Omental fat pad (tissue), 3 donors: ENCODE measurements at regions not wholly inside any gene's neighbourhood (a gene's known extent, or its start where the extent isn't known, plus 50 kb on each side); places are given as distances from the start of the nearest gene placed in this dataset.

Experiments
- ATAC-seq: fragments of 150-250 bp; one replicate; pipeline ENCODE4 v1.9.1; 2016; ENCODE audit warnings: mild to moderate bottlenecking, moderate library complexity; ENCODE audit not compliant: low FRiP score
- DNase-seq: peaks from one replicate; pipeline ENCODE4 v3.0.0-alpha.2; 2019; ENCODE audit warnings: low spot score
- TF ChIP-seq, protein P1 (sequence below), 3 donors: fragments of 450-650 bp; IDR thresholded peaks; one replicate each; pipeline ENCODE4 v1.5.1; 2016 to 2017; ENCODE audit warnings: antibody characterized with exemption in 3 of 3, mild to moderate bottlenecking in 3 of 3, moderate library complexity in 2 of 3

DNA sequence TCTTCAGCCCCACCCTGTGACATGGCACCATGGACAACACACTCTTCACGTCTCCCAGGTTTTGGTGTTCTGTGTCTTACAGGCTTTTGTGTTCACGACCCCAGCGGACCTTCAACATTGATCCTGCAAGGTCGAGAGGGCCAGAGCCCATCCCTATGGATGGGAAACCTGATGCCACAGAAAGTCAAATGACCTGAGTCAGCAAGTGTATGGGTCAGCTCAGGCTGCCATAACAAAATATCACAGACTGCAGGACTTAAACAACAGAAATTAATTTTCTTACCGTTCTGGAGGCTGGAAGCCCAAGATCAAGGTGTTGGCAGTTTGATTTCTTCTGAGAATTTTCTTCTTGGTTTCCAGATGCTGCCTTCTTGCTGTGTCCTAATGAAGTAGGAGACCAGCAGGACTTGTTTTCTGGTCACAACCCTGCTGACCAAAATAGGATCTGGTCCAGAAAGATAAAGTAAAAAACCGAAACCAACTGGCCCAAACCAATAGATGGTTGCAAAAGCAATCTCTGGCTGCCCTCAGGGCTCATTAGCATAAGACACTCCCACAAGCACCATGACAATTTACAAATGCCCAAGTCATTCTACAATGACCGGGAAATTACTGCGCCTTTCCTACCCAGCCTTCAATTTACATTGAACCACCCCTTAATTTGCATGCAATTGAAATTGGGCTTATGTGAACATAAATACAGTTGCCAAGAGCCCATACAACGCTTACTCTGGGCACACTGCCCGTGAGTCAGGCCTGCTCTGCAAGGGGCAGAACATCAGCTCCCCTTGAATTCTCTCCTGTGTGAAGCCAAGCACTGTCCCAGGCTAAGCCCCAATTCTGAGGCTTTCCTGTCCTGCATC lies 82.9 kb upstream of the SLC22A11 start:
- DNase-seq = no peak
- TF ChIP-seq, protein P1, sequence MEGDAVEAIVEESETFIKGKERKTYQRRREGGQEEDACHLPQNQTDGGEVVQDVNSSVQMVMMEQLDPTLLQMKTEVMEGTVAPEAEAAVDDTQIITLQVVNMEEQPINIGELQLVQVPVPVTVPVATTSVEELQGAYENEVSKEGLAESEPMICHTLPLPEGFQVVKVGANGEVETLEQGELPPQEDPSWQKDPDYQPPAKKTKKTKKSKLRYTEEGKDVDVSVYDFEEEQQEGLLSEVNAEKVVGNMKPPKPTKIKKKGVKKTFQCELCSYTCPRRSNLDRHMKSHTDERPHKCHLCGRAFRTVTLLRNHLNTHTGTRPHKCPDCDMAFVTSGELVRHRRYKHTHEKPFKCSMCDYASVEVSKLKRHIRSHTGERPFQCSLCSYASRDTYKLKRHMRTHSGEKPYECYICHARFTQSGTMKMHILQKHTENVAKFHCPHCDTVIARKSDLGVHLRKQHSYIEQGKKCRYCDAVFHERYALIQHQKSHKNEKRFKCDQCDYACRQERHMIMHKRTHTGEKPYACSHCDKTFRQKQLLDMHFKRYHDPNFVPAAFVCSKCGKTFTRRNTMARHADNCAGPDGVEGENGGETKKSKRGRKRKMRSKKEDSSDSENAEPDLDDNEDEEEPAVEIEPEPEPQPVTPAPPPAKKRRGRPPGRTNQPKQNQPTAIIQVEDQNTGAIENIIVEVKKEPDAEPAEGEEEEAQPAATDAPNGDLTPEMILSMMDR (IDR thresholded peaks at IDR 0.05) = no peak
- ATAC-seq = no peak

DNA sequence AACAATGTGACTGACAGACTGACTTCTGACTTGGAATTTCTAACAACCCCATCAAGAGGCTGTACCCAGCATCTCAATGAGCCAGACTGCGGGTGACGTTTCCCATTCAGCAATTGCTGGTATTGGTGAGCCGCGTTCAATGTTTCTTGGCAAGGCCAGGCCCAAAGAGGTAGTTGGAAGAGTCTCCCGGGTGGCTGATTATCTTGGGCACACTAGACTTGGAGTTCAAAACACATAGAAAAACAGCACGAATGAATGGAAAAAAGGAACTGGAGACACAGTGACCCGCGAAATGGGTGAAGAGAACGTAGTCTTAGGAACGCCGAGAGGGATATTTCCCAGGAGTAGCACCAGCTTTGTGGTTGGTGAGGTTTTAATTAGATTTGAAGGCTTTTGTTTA lies 81.1 kb upstream of the SLC22A11 start:
- ATAC-seq (no peak), DNase-seq (no peak)
- TF ChIP-seq, protein P1 (IDR thresholded peaks at IDR 0.05) = no peak

DNA sequence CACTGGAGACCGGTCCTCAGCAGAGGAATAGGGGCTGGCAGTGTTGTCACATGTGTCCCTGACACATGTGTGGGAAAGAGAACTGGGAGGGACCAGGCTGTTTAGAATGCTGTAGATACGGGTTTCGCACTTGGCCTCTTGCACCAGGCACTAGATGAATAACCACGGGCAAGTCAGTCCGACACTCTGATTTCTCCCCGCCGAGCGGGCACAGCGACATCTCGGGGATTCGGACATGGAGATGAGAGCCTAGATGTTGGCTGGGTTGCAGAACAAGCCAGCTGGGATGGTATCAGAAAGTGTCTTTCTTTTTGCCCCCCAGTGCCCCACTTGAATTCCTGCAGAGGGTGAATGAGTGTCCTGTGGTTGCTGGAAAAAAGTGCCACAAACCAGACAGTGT lies 80.6 kb upstream of the SLC22A11 start:
- TF ChIP-seq, protein P1 (IDR thresholded peaks at IDR 0.05) = no peak
- ATAC-seq (no peak), DNase-seq (no peak)

DNA sequence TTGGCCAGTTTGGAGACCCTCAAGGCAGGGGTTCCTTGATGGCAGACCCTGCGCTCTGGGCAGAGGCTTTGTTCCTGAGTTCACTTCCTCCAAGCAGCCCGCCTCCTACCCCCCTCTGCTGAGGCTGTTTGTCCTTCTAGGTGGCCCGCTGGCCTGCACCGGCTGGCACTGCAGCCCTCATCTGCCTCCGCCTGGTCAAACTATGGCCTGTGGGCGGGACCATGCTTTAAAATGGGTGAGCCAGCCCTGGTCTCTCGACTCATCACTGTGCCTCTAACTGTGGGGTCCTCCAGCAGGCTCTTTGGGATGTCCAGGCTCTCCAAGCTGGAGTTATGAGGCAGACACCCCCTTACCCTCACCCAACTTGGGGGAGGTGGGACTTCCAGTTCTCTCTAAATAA lies 78.9 kb upstream of the SLC22A11 start:
- no peak for ATAC-seq
- no peak for DNase-seq
- TF ChIP-seq, protein P1 (IDR thresholded peaks at IDR 0.05) = no peak

- TF ChIP-seq, protein P1 (IDR thresholded peaks at IDR 0.05) = no peak
- no peak for DNase-seq
- no peak for ATAC-seq
Observed at GRCh38 chr11:64477675-64478074, 78.1 kb upstream of the SLC22A11 start.

GRCh38 chr11:64482588-64482987 lies 73.2 kb upstream of the SLC22A11 start:
- TF ChIP-seq, protein P1 (IDR thresholded peaks at IDR 0.05) = no peak
- ATAC-seq (no peak), DNase-seq (no peak)
